NCI-H774 (cell line): ENCODE measurements at regions not wholly inside any gene's neighbourhood (a gene's known extent, or its start where the extent isn't known, plus 50 kb on each side); places are given as distances from the start of the nearest gene placed in this dataset.
"Not testable (repeated sequence)": the region's sequence is repeated elsewhere in the genome, so short reads cannot be mapped to it uniquely, and the experiment has no call there.

Experiments used
- DNase-seq: peaks from one replicate; lab custom pipeline; 2025; lab: John Stamatoyannopoulos, UW

GRCh38 chr18:39305766-39306165, 1740.2 kb upstream of the CELF4 start:
- DNase-seq, result no peak

- DNase-seq, result no peak
Observed at GRCh38 chr18:39302481-39302880, 1736.9 kb upstream of the CELF4 start.

- no peak for DNase-seq
Observed at GRCh38 chr18:39299152-39299551, 1733.6 kb upstream of the CELF4 start.

- no peak for DNase-seq
Observed at GRCh38 chr18:39297225-39297624, 1731.6 kb upstream of the CELF4 start.

GRCh38 chr18:39296293-39296888, 1730.8 kb upstream of the CELF4 start:
- no peak for DNase-seq

- DNase-seq, result no peak
Observed at GRCh38 chr18:39276764-39277163, 1711.2 kb upstream of the CELF4 start.

GRCh38 chr18:39274535-39274934, 1708.9 kb upstream of the CELF4 start:
- no peak for DNase-seq

- DNase-seq, result no peak
Observed at GRCh38 chr18:39272230-39272629, 1706.6 kb upstream of the CELF4 start.

- no peak for DNase-seq
Observed at GRCh38 chr18:39271654-39272053, 1706.1 kb upstream of the CELF4 start.

GRCh38 chr18:39260565-39260964, 1695.0 kb upstream of the CELF4 start:
- no peak for DNase-seq

GRCh38 chr18:39259736-39260135, 1694.1 kb upstream of the CELF4 start:
- no peak for DNase-seq

- no peak for DNase-seq
Observed at GRCh38 chr18:39244242-39244641, 1678.6 kb upstream of the CELF4 start.

- DNase-seq, result no peak
Observed at GRCh38 chr18:39241534-39241933, 1675.9 kb upstream of the CELF4 start.

GRCh38 chr18:39238981-39239660, 1673.5 kb upstream of the CELF4 start:
- no peak for DNase-seq

- DNase-seq, result no peak
Observed at GRCh38 chr18:39235118-39235719, 1669.6 kb upstream of the CELF4 start.

- DNase-seq, result no peak
Observed at GRCh38 chr18:39232937-39233336, 1667.3 kb upstream of the CELF4 start.

GRCh38 chr18:39232490-39232889, 1666.9 kb upstream of the CELF4 start:
- DNase-seq, result no peak

- no peak for DNase-seq
Observed at GRCh38 chr18:39230086-39230803, 1664.6 kb upstream of the CELF4 start.

- DNase-seq, result not testable (repeated sequence)
Observed at GRCh38 chr18:39227769-39228168, 1662.2 kb upstream of the CELF4 start.

GRCh38 chr18:39225373-39225772, 1659.8 kb upstream of the CELF4 start:
- no peak for DNase-seq

GRCh38 chr18:39223283-39223682, 1657.7 kb upstream of the CELF4 start:
- no peak for DNase-seq

GRCh38 chr18:39215920-39216319, 1650.3 kb upstream of the CELF4 start:
- DNase-seq, result no peak

- no peak for DNase-seq
Observed at GRCh38 chr18:39211461-39211860, 1645.9 kb upstream of the CELF4 start.
